ENCODE measurements at regions not wholly inside any gene's neighbourhood (a gene's known extent, or its start where the extent isn't known, plus 50 kb on each side); places are given as distances from the start of the nearest gene placed in this dataset.
"Not testable (repeated sequence)": the region's sequence is repeated elsewhere in the genome, so short reads cannot be mapped to it uniquely, and the experiment has no call there.

- DNase-seq = no peak
Observed at GRCh38 chr7:4438723-4439245, 243.3 kb upstream of the FOXK1 start.

- no peak for DNase-seq
Observed at GRCh38 chr7:4439444-4439843, 242.7 kb upstream of the FOXK1 start.

DNA sequence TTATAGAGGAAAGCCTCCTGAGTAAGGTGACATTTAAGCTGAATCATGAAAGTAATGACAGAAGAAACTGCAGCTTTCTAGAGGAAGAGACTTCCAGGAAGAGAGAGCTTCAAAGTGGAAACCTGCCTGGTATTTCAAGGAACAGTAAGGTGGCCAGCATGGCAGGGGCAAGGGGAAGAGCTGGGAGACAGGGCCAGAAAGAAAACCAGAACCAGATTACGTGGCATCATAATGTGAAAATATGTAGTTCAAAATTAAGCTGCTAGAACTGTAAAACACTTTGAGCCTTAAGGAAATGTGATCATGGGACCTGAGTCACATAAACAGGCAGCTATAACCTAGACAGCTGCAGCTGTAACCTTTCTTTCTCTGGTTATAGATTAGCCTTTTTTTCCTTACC is 238.0 kb upstream of the FOXK1 start:
- no peak for DNase-seq

- no peak for DNase-seq
Observed at GRCh38 chr7:4445777-4446176, 236.3 kb upstream of the FOXK1 start.

DNA sequence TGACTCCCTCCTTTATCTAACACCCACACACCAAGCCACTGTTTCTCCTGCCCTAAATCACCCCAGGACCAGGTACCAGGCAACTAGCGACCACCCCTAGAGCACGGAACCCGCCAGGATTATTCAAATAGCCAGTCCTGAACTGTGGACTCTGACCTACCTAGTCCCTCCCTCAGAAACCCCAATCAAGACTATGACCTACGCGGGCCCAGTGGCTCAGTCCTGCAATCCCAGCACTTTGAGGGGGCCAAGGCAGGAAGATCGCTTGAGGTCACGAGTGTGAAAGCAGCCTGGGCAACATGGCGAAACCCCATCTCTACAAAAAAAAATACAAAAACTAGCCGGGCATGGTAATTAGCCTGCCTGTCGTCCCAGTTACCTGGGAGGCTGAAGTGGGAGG is 232.8 kb upstream of the FOXK1 start:
- DNase-seq = no peak

DNA sequence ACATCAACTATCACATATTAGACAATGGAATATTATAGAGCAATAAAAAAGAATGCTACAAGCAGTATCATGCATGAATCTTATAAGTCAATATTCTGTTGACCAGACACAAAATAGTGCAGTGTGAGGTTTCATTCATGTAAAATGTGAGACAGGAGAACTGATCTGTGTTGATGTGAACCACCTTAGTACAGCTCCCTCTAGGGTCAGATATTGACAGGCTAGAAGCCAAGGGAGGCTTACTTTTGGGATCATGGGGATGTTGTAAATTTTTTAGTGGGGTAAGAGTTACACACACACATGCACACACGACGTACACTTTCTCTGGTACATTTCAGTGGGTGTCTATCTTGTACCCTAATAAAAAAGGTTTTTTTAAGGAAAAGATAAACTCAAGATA is 231.6 kb upstream of the FOXK1 start:
- no peak for DNase-seq

DNA sequence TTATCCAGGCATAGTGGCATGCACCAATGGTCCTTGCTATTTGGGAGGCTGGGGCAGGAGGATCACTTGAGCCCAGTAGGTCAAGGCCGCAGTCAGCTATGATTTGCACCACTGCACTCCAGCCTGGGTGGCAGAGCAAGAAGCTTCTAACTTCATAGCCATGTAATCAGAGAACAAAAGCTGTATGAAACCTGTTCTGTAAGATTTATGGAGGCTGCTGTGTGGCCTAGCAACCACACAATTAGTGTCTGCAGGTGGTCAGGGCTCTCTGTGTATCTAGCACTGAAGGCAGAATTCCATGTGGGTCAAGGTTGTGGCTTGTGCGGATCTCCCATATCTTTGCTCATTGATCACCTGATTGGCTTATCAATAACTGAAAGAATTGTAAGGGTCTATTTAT is 221.5 kb upstream of the FOXK1 start:
- DNase-seq = no peak

- no peak for DNase-seq
Observed at GRCh38 chr7:4461531-4461930, 220.6 kb upstream of the FOXK1 start.

- no peak for DNase-seq
Observed at GRCh38 chr7:4468320-4469102, 213.6 kb upstream of the FOXK1 start.

GRCh38 chr7:4470246-4470645 is 211.8 kb upstream of the FOXK1 start:
- DNase-seq = no peak

DNA sequence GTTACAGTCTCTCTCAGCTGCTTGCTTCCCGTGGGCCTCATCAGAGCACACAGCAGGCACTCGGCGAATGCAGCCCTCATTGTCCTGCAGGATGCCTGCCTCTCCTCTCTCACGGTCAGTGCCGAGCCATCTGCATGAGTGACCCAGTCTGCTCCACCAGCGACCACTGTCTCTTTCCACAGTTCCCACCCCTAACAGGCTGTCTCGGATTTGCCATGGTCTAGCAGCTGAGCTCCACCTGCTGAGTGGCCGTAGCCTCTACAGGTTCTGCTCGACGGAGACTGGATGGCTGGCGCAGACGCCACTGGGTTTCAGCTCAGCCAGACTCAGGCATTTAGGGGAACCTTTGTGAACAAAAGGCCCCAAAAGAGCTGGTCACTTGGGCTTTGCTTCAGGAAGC is 209.4 kb upstream of the FOXK1 start:
- no peak for DNase-seq

DNA sequence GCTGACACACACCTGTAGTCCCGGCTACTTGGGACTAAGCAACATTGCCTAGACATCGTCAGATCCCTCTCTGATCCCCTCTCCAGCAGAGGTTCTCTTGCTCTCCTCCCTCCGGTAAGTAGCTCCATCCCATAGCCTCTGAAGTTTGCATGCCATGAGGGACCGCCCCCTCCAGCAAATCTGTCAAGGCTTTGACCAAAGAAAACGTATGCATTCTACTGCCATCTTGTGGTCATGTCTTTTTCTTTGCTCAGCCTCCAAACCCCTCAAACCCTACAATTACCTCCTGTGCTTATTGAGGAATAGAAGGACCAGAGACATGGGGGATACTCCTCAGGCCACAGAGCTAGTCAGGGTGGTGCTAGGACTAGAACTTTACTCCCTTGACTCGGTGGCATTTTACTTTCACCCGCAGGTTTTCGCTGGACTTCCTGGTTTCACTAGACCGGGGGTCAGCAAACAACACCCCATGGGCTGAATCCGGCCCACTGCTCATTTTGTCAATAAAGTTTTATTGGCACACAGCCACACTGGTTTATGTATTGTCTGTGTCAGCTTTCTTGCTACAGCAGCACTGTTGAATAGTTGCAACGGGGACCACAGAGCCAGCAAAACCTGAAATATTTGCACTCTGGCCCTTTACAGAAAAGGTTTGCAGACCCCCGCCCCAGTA is 202.6 kb upstream of the FOXK1 start:
- peak; percentile 5 to 42 for DNase-seq

DNA sequence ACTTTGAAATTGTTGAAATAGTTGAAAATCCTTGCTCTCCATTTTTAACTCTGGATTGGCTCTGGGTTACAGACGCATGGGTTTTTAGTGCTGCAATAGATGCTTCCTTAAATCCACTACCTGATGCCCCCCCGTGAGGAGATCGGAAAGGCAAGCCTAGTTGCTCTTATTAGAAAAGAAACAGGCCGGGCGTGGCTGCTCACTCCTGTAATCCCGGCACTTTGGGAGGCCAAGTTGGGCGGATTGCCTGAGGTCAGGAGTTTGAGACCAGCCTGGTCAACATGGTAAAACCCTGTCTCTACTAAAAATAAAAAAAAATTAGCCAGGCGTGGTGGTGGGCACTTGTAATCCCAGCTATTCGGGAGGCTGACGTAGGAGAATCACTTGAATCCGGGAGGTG is 202.0 kb upstream of the FOXK1 start:
- DNase-seq = not testable (repeated sequence)

DNA sequence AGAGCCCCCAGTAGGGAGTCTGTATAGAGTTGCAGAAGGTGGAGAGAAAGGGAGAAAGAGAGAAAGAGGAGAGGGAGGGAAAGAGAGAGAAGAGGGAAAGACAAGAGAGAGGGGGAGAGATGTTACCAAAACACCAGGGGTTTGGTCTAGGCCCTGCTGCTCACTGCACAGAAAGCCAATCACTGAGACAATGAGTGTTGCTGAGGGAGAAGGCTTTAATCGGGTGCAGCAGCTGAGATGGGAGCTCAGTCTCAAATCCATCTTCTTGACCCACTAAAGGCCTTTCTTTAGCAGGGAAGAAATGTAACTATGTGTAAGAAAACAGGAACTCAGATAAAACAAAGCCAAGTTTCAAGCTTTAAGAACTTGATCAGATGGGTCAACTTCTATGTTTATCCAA is 198.2 kb upstream of the FOXK1 start:
- no peak for DNase-seq

GRCh38 chr7:4484545-4484944 is 197.6 kb upstream of the FOXK1 start:
- no peak for DNase-seq

- DNase-seq = no peak
Observed at GRCh38 chr7:4486907-4487306, 195.2 kb upstream of the FOXK1 start.

GRCh38 chr7:4496911-4497310 is 185.2 kb upstream of the FOXK1 start:
- DNase-seq = not testable (repeated sequence)

- no peak for DNase-seq
Observed at GRCh38 chr7:4500812-4501211, 181.3 kb upstream of the FOXK1 start.

- not testable (repeated sequence) for DNase-seq
Observed at GRCh38 chr7:4507886-4508285, 174.2 kb upstream of the FOXK1 start.

DNA sequence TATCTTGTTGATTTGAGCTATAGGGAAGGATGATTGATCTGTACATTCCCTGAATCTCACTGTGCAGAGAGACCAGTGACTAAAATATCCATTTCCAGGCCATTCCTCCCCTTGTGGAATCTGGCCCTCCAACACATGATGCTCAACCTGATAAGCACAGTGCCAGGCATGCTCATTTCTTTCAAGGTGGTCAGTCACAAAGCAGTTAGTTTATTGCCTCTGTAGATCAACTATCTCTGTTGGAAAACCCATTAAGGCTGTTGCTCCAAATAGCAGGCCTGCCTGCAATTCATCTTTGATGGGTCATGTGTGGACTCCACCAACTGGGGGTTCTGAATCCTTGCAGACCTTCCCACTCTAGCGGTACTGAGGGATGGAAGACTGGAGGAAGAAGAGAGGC is 168.6 kb upstream of the FOXK1 start:
- no peak for DNase-seq

- no peak for DNase-seq
Observed at GRCh38 chr7:4519819-4520520, 162.1 kb upstream of the FOXK1 start.

DNA sequence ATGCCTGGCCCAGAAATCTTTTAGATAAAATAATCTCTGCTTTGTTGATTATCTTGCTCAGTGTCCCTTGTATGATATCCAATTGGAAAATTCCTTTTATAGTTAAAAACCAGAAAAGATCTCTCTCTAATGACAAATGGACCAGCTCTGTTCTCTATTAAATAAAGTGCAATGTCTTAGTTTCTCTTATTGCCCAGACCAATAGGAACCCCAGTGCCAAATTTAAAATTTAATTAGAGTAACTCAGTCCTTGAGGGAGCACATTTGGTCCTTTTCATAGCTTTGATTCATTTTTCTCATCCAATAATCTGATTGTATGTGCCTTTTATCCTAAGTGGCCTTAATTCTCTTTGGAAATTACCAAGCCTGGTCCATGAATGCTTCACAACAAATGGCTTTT is 158.9 kb upstream of the FOXK1 start:
- no peak for DNase-seq

- no peak for DNase-seq
Observed at GRCh38 chr7:4523873-4524272, 158.2 kb upstream of the FOXK1 start.

- DNase-seq = no peak
Observed at GRCh38 chr7:4525884-4526283, 156.2 kb upstream of the FOXK1 start.

All from inflammatory macrophage treated with lipopolysaccharide for 1 hour (primary cell).